ENCODE measurements at regions not wholly inside any gene's neighbourhood (a gene's known extent, or its start where the extent isn't known, plus 50 kb on each side); places are given as distances from the start of the nearest gene placed in this dataset.

GRCh38 chr4:136281307-136281706, 1251.0 kb downstream of the PCDH18 start:
- Histone ChIP-seq H3K4me2 (no peak overlapping the region), H3K36me3 (ENCODE audit: low read depth) (no peaks in the 10 kb centered on the region), H3K79me2 (ENCODE audit: low read depth) (no peaks in the 10 kb centered on the region), H3K4me3 (no peak overlapping the region), H3K9me2 (ENCODE audit: insufficient read depth) (no peaks in the 10 kb centered on the region), H3F3A (ENCODE audit: insufficient read depth, low read depth) (no peaks in the 10 kb centered on the region), H3K27ac (no peak overlapping the region), H2AFZ (no peak overlapping the region), H3K9me3 (ENCODE audit: insufficient read depth, low read depth) (no peaks in the 10 kb centered on the region), H3K4me1 (replicated peaks; ENCODE audit: insufficient read depth) (no peaks in the 10 kb centered on the region), H3K27me3 (ENCODE audit: insufficient read depth, low read depth) (no peaks in the 10 kb centered on the region), H4K20me1 (ENCODE audit: insufficient read depth) (no peaks in the 10 kb centered on the region)
- ChIA-PET CTCF (no interaction called here), POLR2A (ENCODE audit: unreplicated experiment) (no interaction called here)
- no peak for DNase-seq
- TF ChIP-seq EZH2 (IDR thresholded peaks at IDR 0.05; ENCODE audit: low read depth): no peak
- no peak for TF ChIP-seq CTCF (conservative IDR thresholded peaks at IDR 0.05)
- no TSS peak for BruUV-seq (replicated peaks)
- intact Hi-C loops (cut with micrococcal nuclease; ENCODE audit: unreplicated experiment): no loop called here

- Histone ChIP-seq H2AFZ (no peak overlapping the region), H3K27ac (no peak overlapping the region), H3K27me3 (ENCODE audit: insufficient read depth, low read depth) (no peaks in the 10 kb centered on the region), H3K4me1 (replicated peaks; ENCODE audit: insufficient read depth) (no peaks in the 10 kb centered on the region), H4K20me1 (ENCODE audit: insufficient read depth) (no peaks in the 10 kb centered on the region), H3K4me3 (no peak overlapping the region), H3K36me3 (ENCODE audit: low read depth) (no peaks in the 10 kb centered on the region), H3F3A (ENCODE audit: insufficient read depth, low read depth) (no peaks in the 10 kb centered on the region), H3K4me2 (no peak overlapping the region), H3K79me2 (ENCODE audit: low read depth) (no peaks in the 10 kb centered on the region), H3K9me3 (ENCODE audit: insufficient read depth, low read depth) (no peaks in the 10 kb centered on the region), H3K9me2 (ENCODE audit: insufficient read depth) (no peaks in the 10 kb centered on the region)
- POLR2A ChIA-PET (ENCODE audit: unreplicated experiment): no interaction called here
- intact Hi-C loops (cut with micrococcal nuclease; ENCODE audit: unreplicated experiment): no loop called here
- DNase-seq: no peak
- CTCF ChIA-PET: no interaction called here
- no TSS peak for BruUV-seq (replicated peaks)
- TF ChIP-seq EZH2 (IDR thresholded peaks at IDR 0.05; ENCODE audit: low read depth) (no peak), CTCF (conservative IDR thresholded peaks at IDR 0.05) (no peak)
Measured at GRCh38 chr4:136277741-136278140, 1254.6 kb downstream of the PCDH18 start.

- H4K20me1 ChIP-seq (ENCODE audit: insufficient read depth): no peaks in the 10 kb centered on the region
- POLR2A ChIA-PET (ENCODE audit: unreplicated experiment): no interaction called here
Measured at GRCh38 chr4:136246876-136247275, 1285.4 kb downstream of the PCDH18 start.

GRCh38 chr4:136241221-136241986, 1290.9 kb downstream of the PCDH18 start:
- Histone ChIP-seq H3K9me2 (ENCODE audit: insufficient read depth) (no peaks in the 10 kb centered on the region), H3K27me3 (ENCODE audit: insufficient read depth, low read depth) (no peaks in the 10 kb centered on the region), H3K36me3 (ENCODE audit: low read depth) (no peaks in the 10 kb centered on the region), H2AFZ (no peak overlapping the region), H3K79me2 (ENCODE audit: low read depth) (no peaks in the 10 kb centered on the region), H3F3A (ENCODE audit: insufficient read depth, low read depth) (no peaks in the 10 kb centered on the region), H4K20me1 (ENCODE audit: insufficient read depth) (no peaks in the 10 kb centered on the region), H3K4me2 (no peak overlapping the region), H3K9me3 (ENCODE audit: insufficient read depth, low read depth) (no peaks in the 10 kb centered on the region), H3K4me3 (no peak overlapping the region), H3K27ac (no peak overlapping the region), H3K4me1 (replicated peaks; ENCODE audit: insufficient read depth) (no peaks in the 10 kb centered on the region)
- ChIA-PET CTCF (no interaction called here), POLR2A (ENCODE audit: unreplicated experiment) (no interaction called here)
- TF ChIP-seq EZH2 (IDR thresholded peaks at IDR 0.05; ENCODE audit: low read depth): no peak
- no peak for TF ChIP-seq CTCF (conservative IDR thresholded peaks at IDR 0.05)
- intact Hi-C loops (cut with micrococcal nuclease; ENCODE audit: unreplicated experiment): no loop called here
- DNase-seq: no peak
- BruUV-seq (replicated peaks): no TSS peak

More at GRCh38 chr4:136246876-136247275, 1285.4 kb downstream of the PCDH18 start:
- H3K9me2 ChIP-seq (ENCODE audit: insufficient read depth): no peaks in the 10 kb centered on the region
- H3F3A ChIP-seq (ENCODE audit: insufficient read depth, low read depth): no peaks in the 10 kb centered on the region
- intact Hi-C loops (cut with micrococcal nuclease; ENCODE audit: unreplicated experiment): no loop called here
- no peaks in the 10 kb centered on the region for H3K4me1 ChIP-seq (replicated peaks; ENCODE audit: insufficient read depth)
- no peaks in the 10 kb centered on the region for H3K27me3 ChIP-seq (ENCODE audit: insufficient read depth, low read depth)
- DNase-seq: no peak
- no peak overlapping the region for H3K4me3 ChIP-seq
- H2AFZ ChIP-seq: no peak overlapping the region
- no peak overlapping the region for H3K27ac ChIP-seq
- H3K36me3 ChIP-seq (ENCODE audit: low read depth): no peaks in the 10 kb centered on the region
- CTCF ChIA-PET: no interaction called here
- H3K4me2 ChIP-seq: no peak overlapping the region
- no TSS peak for BruUV-seq (replicated peaks)
- no peaks in the 10 kb centered on the region for H3K79me2 ChIP-seq (ENCODE audit: low read depth)
- TF ChIP-seq EZH2 (IDR thresholded peaks at IDR 0.05; ENCODE audit: low read depth): no peak
- no peaks in the 10 kb centered on the region for H3K9me3 ChIP-seq (ENCODE audit: insufficient read depth, low read depth)

All from PC-9 (cell line).